ENCODE measurements at regions not wholly inside any gene's neighbourhood (a gene's known extent, or its start where the extent isn't known, plus 50 kb on each side); places are given as distances from the start of the nearest gene placed in this dataset.

DNA sequence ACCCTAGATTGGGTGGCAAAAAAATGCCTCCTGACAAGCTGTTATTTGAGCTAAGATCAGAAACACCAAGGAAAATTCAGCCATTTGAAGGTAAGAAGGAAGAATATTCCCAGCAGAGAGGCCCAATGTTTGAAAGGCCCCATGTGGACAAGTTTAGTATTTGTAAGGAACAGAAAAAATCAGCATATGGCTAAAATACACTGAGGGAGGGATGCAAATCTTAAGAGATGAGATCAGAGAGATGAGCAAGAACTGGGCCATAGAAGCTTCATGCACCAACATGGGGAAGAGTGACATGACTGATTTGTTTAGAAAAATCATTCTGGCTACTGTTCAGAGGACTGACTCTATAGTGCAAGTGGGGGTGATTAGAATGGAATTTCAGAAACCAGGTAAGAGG, 496.8 kb upstream of the SOX5 start:
- no peak for TF ChIP-seq TCF12 (IDR thresholded peaks at IDR 0.05; ENCODE audit: low read depth)
- no peak for TF ChIP-seq RAD21 (IDR thresholded peaks at IDR 0.05; ENCODE audit: low read depth)

DNA sequence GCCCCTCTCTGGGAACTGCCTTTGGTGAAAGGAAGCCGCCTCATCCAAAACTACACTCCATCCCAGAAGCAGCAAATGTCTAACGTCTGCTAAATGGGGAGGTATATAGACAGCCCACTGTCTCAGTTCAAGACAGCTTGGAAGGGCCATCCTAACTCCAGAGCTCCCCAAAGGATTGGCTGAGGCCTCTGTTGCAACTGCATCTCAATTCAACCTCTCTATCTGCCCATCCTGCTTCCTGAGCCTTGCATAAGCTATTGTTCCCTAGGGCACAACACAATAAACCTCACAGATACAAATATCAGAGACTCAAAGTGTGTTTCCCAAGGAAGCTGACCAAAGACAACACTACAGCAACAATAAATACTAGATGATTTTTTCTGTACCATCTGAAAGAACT, 495.2 kb upstream of the SOX5 start:
- TF ChIP-seq EGR1 (IDR thresholded peaks at IDR 0.05) (no peak), TCF12 (IDR thresholded peaks at IDR 0.05; ENCODE audit: low read depth) (no peak), YY1 (IDR thresholded peaks at IDR 0.05; ENCODE audit: low read depth) (no peak)

DNA sequence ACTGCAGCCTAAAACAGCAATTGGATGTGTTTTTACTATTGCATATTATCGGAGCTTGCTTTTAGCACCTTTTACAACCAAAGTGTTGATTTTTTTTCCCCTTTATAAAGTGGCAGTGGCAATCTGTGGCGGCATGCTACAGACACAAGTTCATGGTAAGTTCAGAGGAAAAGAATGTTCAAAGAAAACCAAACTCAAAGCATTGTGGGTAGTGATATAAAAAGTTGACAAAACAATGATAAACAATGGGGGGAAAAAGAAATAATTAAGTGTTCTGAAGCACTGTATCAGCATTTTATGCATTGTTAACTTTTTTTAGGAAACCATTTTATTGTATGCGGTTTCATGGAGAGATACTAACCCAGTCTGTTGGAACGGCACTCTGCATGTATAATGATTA, 492.0 kb upstream of the SOX5 start:
- TF ChIP-seq CREB1 (IDR thresholded peaks at IDR 0.05; ENCODE audit: low read depth) (no peak), NFIC (IDR thresholded peaks at IDR 0.05) (no peak), FOXM1 (IDR thresholded peaks at IDR 0.05; ENCODE audit: borderline replicate concordance, low read depth) (no peak)
- TF ChIP-seq, protein P1, sequence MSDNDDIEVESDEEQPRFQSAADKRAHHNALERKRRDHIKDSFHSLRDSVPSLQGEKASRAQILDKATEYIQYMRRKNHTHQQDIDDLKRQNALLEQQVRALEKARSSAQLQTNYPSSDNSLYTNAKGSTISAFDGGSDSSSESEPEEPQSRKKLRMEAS (IDR thresholded peaks at IDR 0.05): no peak

DNA sequence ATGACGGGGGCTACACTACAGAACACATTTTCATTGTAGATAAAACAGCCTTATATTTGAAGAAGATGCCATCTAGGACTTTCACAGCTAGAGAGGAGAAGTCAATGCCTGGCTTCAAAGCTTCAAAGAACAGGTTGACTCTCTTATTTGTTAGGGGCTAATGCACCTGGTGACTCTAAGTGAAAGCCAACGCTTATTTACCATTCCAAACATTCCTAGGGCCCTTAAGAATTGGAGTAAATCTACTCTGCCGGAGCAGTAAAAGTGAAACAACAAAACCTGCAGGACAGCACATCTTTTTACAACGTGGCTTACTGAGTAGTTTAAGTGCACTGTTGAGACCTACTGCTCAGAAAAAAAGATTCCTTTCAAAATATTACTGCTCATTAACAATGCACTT, 487.2 kb upstream of the SOX5 start:
- TF ChIP-seq FOXM1 (IDR thresholded peaks at IDR 0.05; ENCODE audit: borderline replicate concordance, low read depth): no peak
- TF ChIP-seq TEAD4 (IDR thresholded peaks at IDR 0.05): no peak
- TF ChIP-seq YY1 (IDR thresholded peaks at IDR 0.05; ENCODE audit: low read depth): no peak
- no peak for TF ChIP-seq RAD21 (IDR thresholded peaks at IDR 0.05; ENCODE audit: low read depth)
- TF ChIP-seq, protein P2, sequence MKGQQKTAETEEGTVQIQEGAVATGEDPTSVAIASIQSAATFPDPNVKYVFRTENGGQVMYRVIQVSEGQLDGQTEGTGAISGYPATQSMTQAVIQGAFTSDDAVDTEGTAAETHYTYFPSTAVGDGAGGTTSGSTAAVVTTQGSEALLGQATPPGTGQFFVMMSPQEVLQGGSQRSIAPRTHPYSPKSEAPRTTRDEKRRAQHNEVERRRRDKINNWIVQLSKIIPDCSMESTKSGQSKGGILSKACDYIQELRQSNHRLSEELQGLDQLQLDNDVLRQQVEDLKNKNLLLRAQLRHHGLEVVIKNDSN (IDR thresholded peaks at IDR 0.05): no peak
- TF ChIP-seq ZBTB7A (IDR thresholded peaks at IDR 0.05; ENCODE audit: low read depth): no peak

DNA sequence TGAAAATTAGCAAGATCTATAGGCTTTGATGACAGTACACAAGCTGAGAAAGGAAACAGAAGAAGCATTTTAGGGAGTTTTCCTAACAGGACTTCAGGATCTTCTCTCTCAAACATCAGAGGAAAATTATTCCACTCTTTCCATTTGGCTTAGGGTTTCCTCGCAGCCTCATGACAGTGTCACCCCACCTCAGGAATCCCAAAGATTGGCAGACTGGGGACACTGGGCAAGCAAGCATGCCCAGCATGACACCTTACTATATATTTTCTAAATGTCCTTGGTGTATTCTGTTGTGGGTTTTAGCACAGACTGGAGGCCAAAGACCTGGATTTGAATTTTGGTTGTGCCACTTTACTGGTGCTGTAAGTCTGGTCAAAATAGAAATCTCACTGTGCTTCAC, 482.4 kb upstream of the SOX5 start:
- TF ChIP-seq CEBPB (IDR thresholded peaks at IDR 0.05) (no peak), YY1 (IDR thresholded peaks at IDR 0.05; ENCODE audit: low read depth) (no peak), EGR1 (IDR thresholded peaks at IDR 0.05) (no peak), CREB1 (IDR thresholded peaks at IDR 0.05; ENCODE audit: low read depth) (no peak), TEAD4 (IDR thresholded peaks at IDR 0.05) (no peak), EP300 (IDR thresholded peaks at IDR 0.05; ENCODE audit: borderline replicate concordance) (no peak), FOXM1 (IDR thresholded peaks at IDR 0.05; ENCODE audit: borderline replicate concordance, low read depth) (no peak), TCF12 (IDR thresholded peaks at IDR 0.05; ENCODE audit: low read depth) (no peak), TAF1 (IDR thresholded peaks at IDR 0.05; ENCODE audit: low read depth) (no peak)
- TF ChIP-seq, protein P3, sequence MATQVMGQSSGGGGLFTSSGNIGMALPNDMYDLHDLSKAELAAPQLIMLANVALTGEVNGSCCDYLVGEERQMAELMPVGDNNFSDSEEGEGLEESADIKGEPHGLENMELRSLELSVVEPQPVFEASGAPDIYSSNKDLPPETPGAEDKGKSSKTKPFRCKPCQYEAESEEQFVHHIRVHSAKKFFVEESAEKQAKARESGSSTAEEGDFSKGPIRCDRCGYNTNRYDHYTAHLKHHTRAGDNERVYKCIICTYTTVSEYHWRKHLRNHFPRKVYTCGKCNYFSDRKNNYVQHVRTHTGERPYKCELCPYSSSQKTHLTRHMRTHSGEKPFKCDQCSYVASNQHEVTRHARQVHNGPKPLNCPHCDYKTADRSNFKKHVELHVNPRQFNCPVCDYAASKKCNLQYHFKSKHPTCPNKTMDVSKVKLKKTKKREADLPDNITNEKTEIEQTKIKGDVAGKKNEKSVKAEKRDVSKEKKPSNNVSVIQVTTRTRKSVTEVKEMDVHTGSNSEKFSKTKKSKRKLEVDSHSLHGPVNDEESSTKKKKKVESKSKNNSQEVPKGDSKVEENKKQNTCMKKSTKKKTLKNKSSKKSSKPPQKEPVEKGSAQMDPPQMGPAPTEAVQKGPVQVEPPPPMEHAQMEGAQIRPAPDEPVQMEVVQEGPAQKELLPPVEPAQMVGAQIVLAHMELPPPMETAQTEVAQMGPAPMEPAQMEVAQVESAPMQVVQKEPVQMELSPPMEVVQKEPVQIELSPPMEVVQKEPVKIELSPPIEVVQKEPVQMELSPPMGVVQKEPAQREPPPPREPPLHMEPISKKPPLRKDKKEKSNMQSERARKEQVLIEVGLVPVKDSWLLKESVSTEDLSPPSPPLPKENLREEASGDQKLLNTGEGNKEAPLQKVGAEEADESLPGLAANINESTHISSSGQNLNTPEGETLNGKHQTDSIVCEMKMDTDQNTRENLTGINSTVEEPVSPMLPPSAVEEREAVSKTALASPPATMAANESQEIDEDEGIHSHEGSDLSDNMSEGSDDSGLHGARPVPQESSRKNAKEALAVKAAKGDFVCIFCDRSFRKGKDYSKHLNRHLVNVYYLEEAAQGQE (IDR thresholded peaks at IDR 0.05; ENCODE audit: low read depth): no peak
- TF ChIP-seq, protein P2 (IDR thresholded peaks at IDR 0.05): no peak

DNA sequence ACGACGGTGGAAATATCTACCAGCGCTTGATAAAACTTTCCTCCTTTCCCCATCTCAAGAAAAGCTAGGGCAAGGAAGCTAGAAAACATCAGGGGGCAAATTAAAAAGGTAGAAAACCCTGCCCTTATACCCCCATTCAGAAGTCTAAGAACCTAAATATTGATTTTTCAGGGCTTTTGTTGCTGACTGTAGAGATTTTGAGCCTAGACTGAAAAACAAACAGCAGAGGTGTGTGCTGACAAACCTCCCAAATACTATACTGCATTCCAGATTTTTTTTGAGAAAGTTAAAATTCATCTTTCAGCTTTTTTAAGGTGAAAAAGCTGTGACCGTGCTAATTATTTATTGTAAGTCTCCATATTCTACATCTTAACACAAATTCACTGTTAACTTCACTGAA, 478.3 kb upstream of the SOX5 start:
- TF ChIP-seq CEBPB (IDR thresholded peaks at IDR 0.05) (no peak), TEAD4 (IDR thresholded peaks at IDR 0.05) (no peak), ZBTB7A (IDR thresholded peaks at IDR 0.05; ENCODE audit: low read depth) (no peak), TAF1 (IDR thresholded peaks at IDR 0.05; ENCODE audit: low read depth) (no peak), TCF12 (IDR thresholded peaks at IDR 0.05; ENCODE audit: low read depth) (no peak), NFIC (IDR thresholded peaks at IDR 0.05) (no peak)
- TF ChIP-seq, protein P1 (IDR thresholded peaks at IDR 0.05): no peak

DNA sequence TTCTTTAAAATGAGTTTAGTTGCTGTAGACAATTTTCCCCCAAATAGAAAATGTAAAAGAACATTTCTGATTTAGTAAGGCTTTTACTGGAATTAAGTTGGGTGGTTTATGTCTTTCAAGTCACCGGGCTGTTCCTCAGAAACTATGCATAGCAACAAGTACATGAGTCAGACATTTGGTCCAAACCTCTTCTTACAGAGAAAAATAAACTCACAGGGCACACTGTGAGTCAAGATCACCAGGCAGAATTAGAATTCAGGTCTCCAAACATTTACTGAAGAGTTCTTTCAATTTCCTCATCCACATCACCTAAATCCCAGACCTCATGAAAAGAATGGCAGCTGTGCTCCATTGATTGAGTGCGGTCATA, 476.1 kb upstream of the SOX5 start:
- TF ChIP-seq CEBPB (IDR thresholded peaks at IDR 0.05): no peak
- no peak for TF ChIP-seq RAD21 (IDR thresholded peaks at IDR 0.05; ENCODE audit: low read depth)
- no peak for TF ChIP-seq YY1 (IDR thresholded peaks at IDR 0.05; ENCODE audit: low read depth)
- TF ChIP-seq EGR1 (IDR thresholded peaks at IDR 0.05): no peak
- no peak for TF ChIP-seq TAF1 (IDR thresholded peaks at IDR 0.05; ENCODE audit: low read depth)
- no peak for TF ChIP-seq EP300 (IDR thresholded peaks at IDR 0.05; ENCODE audit: borderline replicate concordance)
- TF ChIP-seq, protein P1 (IDR thresholded peaks at IDR 0.05): no peak
- no peak for TF ChIP-seq FOXM1 (IDR thresholded peaks at IDR 0.05; ENCODE audit: borderline replicate concordance, low read depth)
- no peak for TF ChIP-seq TCF12 (IDR thresholded peaks at IDR 0.05; ENCODE audit: low read depth)
- TF ChIP-seq NFIC (IDR thresholded peaks at IDR 0.05): no peak
- TF ChIP-seq, protein P3 (IDR thresholded peaks at IDR 0.05; ENCODE audit: low read depth): no peak
- TF ChIP-seq TEAD4 (IDR thresholded peaks at IDR 0.05): no peak
- TF ChIP-seq, protein P2 (IDR thresholded peaks at IDR 0.05): no peak
- TF ChIP-seq CREB1 (IDR thresholded peaks at IDR 0.05; ENCODE audit: low read depth): no peak
- TF ChIP-seq ZBTB7A (IDR thresholded peaks at IDR 0.05; ENCODE audit: low read depth): no peak

Measured in Ishikawa (cell line).